ENCODE measurements at regions not wholly inside any gene's neighbourhood (a gene's known extent, or its start where the extent isn't known, plus 50 kb on each side); places are given as distances from the start of the nearest gene placed in this dataset.

GRCh38 chr3:22353126-22353525, 602.1 kb upstream of the ZNF385D start (continued):
- TF ChIP-seq, protein P1, sequence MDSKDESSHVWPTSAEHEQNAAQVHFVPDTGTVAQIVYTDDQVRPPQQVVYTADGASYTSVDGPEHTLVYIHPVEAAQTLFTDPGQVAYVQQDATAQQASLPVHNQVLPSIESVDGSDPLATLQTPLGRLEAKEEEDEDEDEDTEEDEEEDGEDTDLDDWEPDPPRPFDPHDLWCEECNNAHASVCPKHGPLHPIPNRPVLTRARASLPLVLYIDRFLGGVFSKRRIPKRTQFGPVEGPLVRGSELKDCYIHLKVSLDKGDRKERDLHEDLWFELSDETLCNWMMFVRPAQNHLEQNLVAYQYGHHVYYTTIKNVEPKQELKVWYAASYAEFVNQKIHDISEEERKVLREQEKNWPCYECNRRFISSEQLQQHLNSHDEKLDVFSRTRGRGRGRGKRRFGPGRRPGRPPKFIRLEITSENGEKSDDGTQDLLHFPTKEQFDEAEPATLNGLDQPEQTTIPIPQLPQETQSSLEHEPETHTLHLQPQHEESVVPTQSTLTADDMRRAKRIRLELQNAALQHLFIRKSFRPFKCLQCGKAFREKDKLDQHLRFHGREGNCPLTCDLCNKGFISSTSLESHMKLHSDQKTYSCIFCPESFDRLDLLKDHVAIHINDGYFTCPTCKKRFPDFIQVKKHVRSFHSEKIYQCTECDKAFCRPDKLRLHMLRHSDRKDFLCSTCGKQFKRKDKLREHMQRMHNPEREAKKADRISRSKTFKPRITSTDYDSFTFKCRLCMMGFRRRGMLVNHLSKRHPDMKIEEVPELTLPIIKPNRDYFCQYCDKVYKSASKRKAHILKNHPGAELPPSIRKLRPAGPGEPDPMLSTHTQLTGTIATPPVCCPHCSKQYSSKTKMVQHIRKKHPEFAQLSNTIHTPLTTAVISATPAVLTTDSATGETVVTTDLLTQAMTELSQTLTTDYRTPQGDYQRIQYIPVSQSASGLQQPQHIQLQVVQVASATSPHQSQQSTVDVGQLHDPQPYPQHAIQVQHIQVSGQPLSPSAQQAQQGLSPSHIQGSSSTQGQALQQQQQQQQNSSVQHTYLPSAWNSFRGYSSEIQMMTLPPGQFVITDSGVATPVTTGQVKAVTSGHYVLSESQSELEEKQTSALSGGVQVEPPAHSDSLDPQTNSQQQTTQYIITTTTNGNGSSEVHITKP (IDR thresholded peaks at IDR 0.05; ENCODE audit: partially characterized antibody): no peak
- no peak for TF ChIP-seq LEF1 (IDR thresholded peaks at IDR 0.05)
- TF ChIP-seq, protein P2, sequence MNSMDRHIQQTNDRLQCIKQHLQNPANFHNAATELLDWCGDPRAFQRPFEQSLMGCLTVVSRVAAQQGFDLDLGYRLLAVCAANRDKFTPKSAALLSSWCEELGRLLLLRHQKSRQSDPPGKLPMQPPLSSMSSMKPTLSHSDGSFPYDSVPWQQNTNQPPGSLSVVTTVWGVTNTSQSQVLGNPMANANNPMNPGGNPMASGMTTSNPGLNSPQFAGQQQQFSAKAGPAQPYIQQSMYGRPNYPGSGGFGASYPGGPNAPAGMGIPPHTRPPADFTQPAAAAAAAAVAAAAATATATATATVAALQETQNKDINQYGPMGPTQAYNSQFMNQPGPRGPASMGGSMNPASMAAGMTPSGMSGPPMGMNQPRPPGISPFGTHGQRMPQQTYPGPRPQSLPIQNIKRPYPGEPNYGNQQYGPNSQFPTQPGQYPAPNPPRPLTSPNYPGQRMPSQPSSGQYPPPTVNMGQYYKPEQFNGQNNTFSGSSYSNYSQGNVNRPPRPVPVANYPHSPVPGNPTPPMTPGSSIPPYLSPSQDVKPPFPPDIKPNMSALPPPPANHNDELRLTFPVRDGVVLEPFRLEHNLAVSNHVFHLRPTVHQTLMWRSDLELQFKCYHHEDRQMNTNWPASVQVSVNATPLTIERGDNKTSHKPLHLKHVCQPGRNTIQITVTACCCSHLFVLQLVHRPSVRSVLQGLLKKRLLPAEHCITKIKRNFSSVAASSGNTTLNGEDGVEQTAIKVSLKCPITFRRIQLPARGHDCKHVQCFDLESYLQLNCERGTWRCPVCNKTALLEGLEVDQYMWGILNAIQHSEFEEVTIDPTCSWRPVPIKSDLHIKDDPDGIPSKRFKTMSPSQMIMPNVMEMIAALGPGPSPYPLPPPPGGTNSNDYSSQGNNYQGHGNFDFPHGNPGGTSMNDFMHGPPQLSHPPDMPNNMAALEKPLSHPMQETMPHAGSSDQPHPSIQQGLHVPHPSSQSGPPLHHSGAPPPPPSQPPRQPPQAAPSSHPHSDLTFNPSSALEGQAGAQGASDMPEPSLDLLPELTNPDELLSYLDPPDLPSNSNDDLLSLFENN (IDR thresholded peaks at IDR 0.05; ENCODE audit: low read depth in 2 of 2, low read length in 2 of 2): no peak
- TF ChIP-seq ZNF174 (CRISPR knock-in tag; IDR thresholded peaks at IDR 0.05): no peak
- no peak for TF ChIP-seq NBN (IDR thresholded peaks at IDR 0.05; ENCODE audit: low read depth)
- TF ChIP-seq ZNF408 (CRISPR knock-in tag; IDR thresholded peaks at IDR 0.05; ENCODE audit: low read depth): no peak
